ENCODE measurements at regions not wholly inside any gene's neighbourhood (a gene's known extent, or its start where the extent isn't known, plus 50 kb on each side); places are given as distances from the start of the nearest gene placed in this dataset.
"Not testable (repeated sequence)": the region's sequence is repeated elsewhere in the genome, so short reads cannot be mapped to it uniquely, and the experiment has no call there.

- no peaks in the 10 kb centered on the region for H3K27me3 Mint-ChIP-seq (ENCODE audit: insufficient read depth, unreplicated experiment)
- Histone ChIP-seq H3K9me3 (peaks cover 7% of the 10 kb centered on the region; the same call in 1 of the 2 replicates), H3K4me1 (no peaks in the 10 kb centered on the region), H3K4me3 (ENCODE audit: low read depth, low read length) (no peak overlapping the region), H3K36me3 (ENCODE audit: control insufficient read depth, insufficient read depth, low read length) (no peaks in the 10 kb centered on the region), H3K27me3 (replicated peaks; ENCODE audit: control insufficient read depth, insufficient read depth, low read length) (no peaks in the 10 kb centered on the region)
- H3K4me1 Mint-ChIP-seq (ENCODE audit: low read depth, unreplicated experiment): no peaks in the 10 kb centered on the region
- no peak overlapping the region for H3K27ac Mint-ChIP-seq (ENCODE audit: unreplicated experiment)
- H3K9me3 Mint-ChIP-seq (ENCODE audit: unreplicated experiment): no peaks in the 10 kb centered on the region
- H3K4me3 Mint-ChIP-seq (ENCODE audit: unreplicated experiment): no peak overlapping the region
- no peaks in the 10 kb centered on the region for H3K36me3 Mint-ChIP-seq (ENCODE audit: insufficient read depth, unreplicated experiment)
- ChIA-PET POLR2A (no interaction called here), CTCF (no interaction called here)
- intact Hi-C loops (cut with micrococcal nuclease; ENCODE audit: unreplicated experiment): no loop called here
- no peak for DNase-seq
- BruUV-seq (replicated peaks): no TSS peak
- no peak for TF ChIP-seq CTCF (IDR thresholded peaks at IDR 0.05; ENCODE audit: insufficient read depth in 1 of 2, low read depth in 1 of 2, low read length in 1 of 2, severe bottlenecking in 1 of 2, unreplicated experiment in 1 of 2)
These were observed 327.8 kb downstream of the CENPW start for GRCh38 chr6:126667728-126668127.

GRCh38 chr6:126672649-126673048, 332.7 kb downstream of the CENPW start:
- POLR2A ChIA-PET: no interaction called here
- intact Hi-C loops (cut with micrococcal nuclease; ENCODE audit: unreplicated experiment): no loop called here
- no peak for TF ChIP-seq CTCF (IDR thresholded peaks at IDR 0.05; ENCODE audit: insufficient read depth in 1 of 2, low read depth in 1 of 2, low read length in 1 of 2, severe bottlenecking in 1 of 2, unreplicated experiment in 1 of 2)

GRCh38 chr6:126673749-126674148, 333.8 kb downstream of the CENPW start:
- POLR2A ChIA-PET; H3K9me3 Mint-ChIP-seq (ENCODE audit: unreplicated experiment); H3K36me3 Mint-ChIP-seq (ENCODE audit: insufficient read depth, unreplicated experiment); H3K27ac Mint-ChIP-seq (ENCODE audit: unreplicated experiment); H3K4me1 ChIP-seq; H3K4me3 ChIP-seq (ENCODE audit: low read depth, low read length); H3K27me3 ChIP-seq (replicated peaks; ENCODE audit: control insufficient read depth, insufficient read depth, low read length); DNase-seq; CTCF ChIA-PET; BruUV-seq (replicated peaks); H3K4me1 Mint-ChIP-seq (ENCODE audit: low read depth, unreplicated experiment); H3K9me3 ChIP-seq; H3K36me3 ChIP-seq (ENCODE audit: control insufficient read depth, insufficient read depth, low read length); H3K4me3 Mint-ChIP-seq (ENCODE audit: unreplicated experiment); intact Hi-C loops (cut with micrococcal nuclease; ENCODE audit: unreplicated experiment); H3K27me3 Mint-ChIP-seq (ENCODE audit: insufficient read depth, unreplicated experiment): not testable (repeated sequence)

More at GRCh38 chr6:126672649-126673048, 332.7 kb downstream of the CENPW start:
- H3K4me1 Mint-ChIP-seq (ENCODE audit: low read depth, unreplicated experiment): no peaks in the 10 kb centered on the region
- no peaks in the 10 kb centered on the region for H3K27me3 Mint-ChIP-seq (ENCODE audit: insufficient read depth, unreplicated experiment)
- Histone ChIP-seq H3K27me3 (replicated peaks; ENCODE audit: control insufficient read depth, insufficient read depth, low read length) (no peaks in the 10 kb centered on the region), H3K4me3 (ENCODE audit: low read depth, low read length) (no peak overlapping the region), H3K36me3 (ENCODE audit: control insufficient read depth, insufficient read depth, low read length) (no peaks in the 10 kb centered on the region), H3K9me3 (peaks cover 7% of the 10 kb centered on the region; the same call in 1 of the 2 replicates), H3K4me1 (no peaks in the 10 kb centered on the region)
- BruUV-seq (replicated peaks): no TSS peak
- no peak for DNase-seq
- H3K27ac Mint-ChIP-seq (ENCODE audit: unreplicated experiment): no peak overlapping the region
- H3K36me3 Mint-ChIP-seq (ENCODE audit: insufficient read depth, unreplicated experiment): no peaks in the 10 kb centered on the region
- no peaks in the 10 kb centered on the region for H3K9me3 Mint-ChIP-seq (ENCODE audit: unreplicated experiment)
- CTCF ChIA-PET: interaction anchor here (0.6 kb wide), 1 partner anchor 88 kb away, joined by 3 read pairs; no protein-coding TSS in a partner anchor
- H3K4me3 Mint-ChIP-seq (ENCODE audit: unreplicated experiment): no peak overlapping the region

- peaks cover 3% of the 10 kb centered on the region for H3K9me3 Mint-ChIP-seq (ENCODE audit: unreplicated experiment)
- CTCF ChIA-PET: no interaction called here
These were observed 342.5 kb downstream of the CENPW start for GRCh38 chr6:126682440-126682839.

More at GRCh38 chr6:126682440-126682839, 342.5 kb downstream of the CENPW start:
- no peaks in the 10 kb centered on the region for H3K4me1 Mint-ChIP-seq (ENCODE audit: low read depth, unreplicated experiment)
- intact Hi-C loops (cut with micrococcal nuclease; ENCODE audit: unreplicated experiment): no loop called here
- no peaks in the 10 kb centered on the region for H3K36me3 Mint-ChIP-seq (ENCODE audit: insufficient read depth, unreplicated experiment)
- TF ChIP-seq CTCF (IDR thresholded peaks at IDR 0.05; ENCODE audit: insufficient read depth in 1 of 2, low read depth in 1 of 2, low read length in 1 of 2, severe bottlenecking in 1 of 2, unreplicated experiment in 1 of 2): no peak
- no peak for DNase-seq
- H3K27me3 Mint-ChIP-seq (ENCODE audit: insufficient read depth, unreplicated experiment): no peaks in the 10 kb centered on the region
- Histone ChIP-seq H3K4me1 (no peaks in the 10 kb centered on the region), H3K27me3 (replicated peaks; ENCODE audit: control insufficient read depth, insufficient read depth, low read length) (no peaks in the 10 kb centered on the region), H3K36me3 (ENCODE audit: control insufficient read depth, insufficient read depth, low read length) (no peaks in the 10 kb centered on the region), H3K4me3 (ENCODE audit: low read depth, low read length) (no peak overlapping the region), H3K9me3 (no peaks in the 10 kb centered on the region)
- POLR2A ChIA-PET: no interaction called here
- no peak overlapping the region for H3K27ac Mint-ChIP-seq (ENCODE audit: unreplicated experiment)
- no TSS peak for BruUV-seq (replicated peaks)
- H3K4me3 Mint-ChIP-seq (ENCODE audit: unreplicated experiment): no peak overlapping the region

Data from Caco-2 (cell line).